ENCODE measurements at regions not wholly inside any gene's neighbourhood (a gene's known extent, or its start where the extent isn't known, plus 50 kb on each side); places are given as distances from the start of the nearest gene placed in this dataset.

- DNase-seq: no peak
These were observed 72.4 kb upstream of the NXT1 start for GRCh38 chr20:23278172-23278571.

- no peak for DNase-seq
These were observed 73.3 kb upstream of the NXT1 start for GRCh38 chr20:23277316-23277715.

GRCh38 chr20:23273776-23274175 lies 76.8 kb upstream of the NXT1 start:
- DNase-seq: no peak

- no peak for DNase-seq
These were observed 78.2 kb upstream of the NXT1 start for GRCh38 chr20:23272176-23273029.

- DNase-seq: no peak
These were observed 80.1 kb upstream of the NXT1 start for GRCh38 chr20:23270382-23270911.

GRCh38 chr20:23269954-23270353 lies 80.6 kb upstream of the NXT1 start:
- no peak for DNase-seq

- DNase-seq: no peak
These were observed 81.7 kb upstream of the NXT1 start for GRCh38 chr20:23268792-23269354.

GRCh38 chr20:23267909-23268308 lies 82.7 kb upstream of the NXT1 start:
- DNase-seq: no peak

GRCh38 chr20:23266530-23267398 lies 83.8 kb upstream of the NXT1 start:
- DNase-seq: no peak

- DNase-seq: no peak
These were observed 85.4 kb upstream of the NXT1 start for GRCh38 chr20:23265226-23265625.

GRCh38 chr20:23264545-23264944 lies 86.0 kb upstream of the NXT1 start:
- no peak for DNase-seq

- no peak for DNase-seq
These were observed 90.3 kb upstream of the NXT1 start for GRCh38 chr20:23260181-23260840.

- DNase-seq: no peak
These were observed 91.9 kb upstream of the NXT1 start for GRCh38 chr20:23258747-23259121.

- DNase-seq: no peak
These were observed 92.5 kb upstream of the NXT1 start for GRCh38 chr20:23257848-23258746.

- DNase-seq: no peak
These were observed 93.4 kb upstream of the NXT1 start for GRCh38 chr20:23257106-23257761.

GRCh38 chr20:23255716-23256385 lies 94.7 kb upstream of the NXT1 start:
- no peak for DNase-seq

GRCh38 chr20:23255106-23255505 lies 95.5 kb upstream of the NXT1 start:
- no peak for DNase-seq

GRCh38 chr20:23254505-23254904 lies 96.1 kb upstream of the NXT1 start:
- DNase-seq: no peak

GRCh38 chr20:23254034-23254433 lies 96.6 kb upstream of the NXT1 start:
- DNase-seq: no peak

- DNase-seq: no peak
These were observed 97.1 kb upstream of the NXT1 start for GRCh38 chr20:23253524-23253923.

GRCh38 chr20:23251779-23252178 lies 98.8 kb upstream of the NXT1 start:
- no peak for DNase-seq
